NB4 (cell line): ENCODE measurements at regions not wholly inside any gene's neighbourhood (a gene's known extent, or its start where the extent isn't known, plus 50 kb on each side); places are given as distances from the start of the nearest gene placed in this dataset.

Experiments used
- MAX ChIP-seq: IDR thresholded peaks from 2 replicates; pipeline ENCODE4 v1.6.1; 2011; ENCODE audit warnings: low read depth, low read length
- MYC ChIP-seq: IDR thresholded peaks from 2 replicates; pipeline ENCODE4 v1.6.1; 2011; ENCODE audit warnings: low read depth, low read length
- POLR2A ChIP-seq: IDR thresholded peaks from 2 replicates; pipeline ENCODE4 v1.6.1; 2011; ENCODE audit warnings: mild to moderate bottlenecking; ENCODE audit not compliant: insufficient read length; ENCODE audit errors: extremely low read depth
- TF ChIP-seq, protein P1 (sequence below): IDR thresholded peaks from one replicate; pipeline ENCODE4 v1.5.1; 2012; ENCODE audit warnings: low read depth, low read length

- TF ChIP-seq, protein P1, sequence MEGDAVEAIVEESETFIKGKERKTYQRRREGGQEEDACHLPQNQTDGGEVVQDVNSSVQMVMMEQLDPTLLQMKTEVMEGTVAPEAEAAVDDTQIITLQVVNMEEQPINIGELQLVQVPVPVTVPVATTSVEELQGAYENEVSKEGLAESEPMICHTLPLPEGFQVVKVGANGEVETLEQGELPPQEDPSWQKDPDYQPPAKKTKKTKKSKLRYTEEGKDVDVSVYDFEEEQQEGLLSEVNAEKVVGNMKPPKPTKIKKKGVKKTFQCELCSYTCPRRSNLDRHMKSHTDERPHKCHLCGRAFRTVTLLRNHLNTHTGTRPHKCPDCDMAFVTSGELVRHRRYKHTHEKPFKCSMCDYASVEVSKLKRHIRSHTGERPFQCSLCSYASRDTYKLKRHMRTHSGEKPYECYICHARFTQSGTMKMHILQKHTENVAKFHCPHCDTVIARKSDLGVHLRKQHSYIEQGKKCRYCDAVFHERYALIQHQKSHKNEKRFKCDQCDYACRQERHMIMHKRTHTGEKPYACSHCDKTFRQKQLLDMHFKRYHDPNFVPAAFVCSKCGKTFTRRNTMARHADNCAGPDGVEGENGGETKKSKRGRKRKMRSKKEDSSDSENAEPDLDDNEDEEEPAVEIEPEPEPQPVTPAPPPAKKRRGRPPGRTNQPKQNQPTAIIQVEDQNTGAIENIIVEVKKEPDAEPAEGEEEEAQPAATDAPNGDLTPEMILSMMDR, result no peak
- TF ChIP-seq POLR2A, result no peak
- TF ChIP-seq MYC, result no peak
- TF ChIP-seq MAX, result no peak
These were observed 54.4 kb upstream of the SEZ6L start for GRCh38 chr22:26114826-26115225.
